Fibroblast of mammary gland (primary cell): ENCODE measurements at regions not wholly inside any gene's neighbourhood (a gene's known extent, or its start where the extent isn't known, plus 50 kb on each side); places are given as distances from the start of the nearest gene placed in this dataset.

ENCODE experiments used
- DNase-seq: peaks from one replicate; pipeline ENCODE4 v3.0.0-alpha.2; 2010; ENCODE audit warnings: low read depth
- H3K4me3 ChIP-seq: 2 replicates; pipeline ENCODE4 v1.5.1; 2011; ENCODE audit warnings: low read depth, mild to moderate bottlenecking, low read length, moderate library complexity; ENCODE audit not compliant: control insufficient read depth
- TF ChIP-seq, protein P1 (sequence below): conservative IDR thresholded peaks from 2 replicates; pipeline ENCODE4 v1.5.1; 2011; ENCODE audit warnings: low read depth, low read length, inconsistent platforms; ENCODE audit not compliant: control insufficient read depth, insufficient read depth

GRCh38 chr7:52712938-52713337 is 322.5 kb upstream of the POM121L12 start:
- H3K4me3 ChIP-seq = no peak overlapping the region
- TF ChIP-seq, protein P1, sequence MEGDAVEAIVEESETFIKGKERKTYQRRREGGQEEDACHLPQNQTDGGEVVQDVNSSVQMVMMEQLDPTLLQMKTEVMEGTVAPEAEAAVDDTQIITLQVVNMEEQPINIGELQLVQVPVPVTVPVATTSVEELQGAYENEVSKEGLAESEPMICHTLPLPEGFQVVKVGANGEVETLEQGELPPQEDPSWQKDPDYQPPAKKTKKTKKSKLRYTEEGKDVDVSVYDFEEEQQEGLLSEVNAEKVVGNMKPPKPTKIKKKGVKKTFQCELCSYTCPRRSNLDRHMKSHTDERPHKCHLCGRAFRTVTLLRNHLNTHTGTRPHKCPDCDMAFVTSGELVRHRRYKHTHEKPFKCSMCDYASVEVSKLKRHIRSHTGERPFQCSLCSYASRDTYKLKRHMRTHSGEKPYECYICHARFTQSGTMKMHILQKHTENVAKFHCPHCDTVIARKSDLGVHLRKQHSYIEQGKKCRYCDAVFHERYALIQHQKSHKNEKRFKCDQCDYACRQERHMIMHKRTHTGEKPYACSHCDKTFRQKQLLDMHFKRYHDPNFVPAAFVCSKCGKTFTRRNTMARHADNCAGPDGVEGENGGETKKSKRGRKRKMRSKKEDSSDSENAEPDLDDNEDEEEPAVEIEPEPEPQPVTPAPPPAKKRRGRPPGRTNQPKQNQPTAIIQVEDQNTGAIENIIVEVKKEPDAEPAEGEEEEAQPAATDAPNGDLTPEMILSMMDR = no peak
- no peak for DNase-seq

GRCh38 chr7:52711951-52712350 is 323.5 kb upstream of the POM121L12 start:
- no peak overlapping the region for H3K4me3 ChIP-seq
- TF ChIP-seq, protein P1 = no peak
- DNase-seq = no peak

DNA sequence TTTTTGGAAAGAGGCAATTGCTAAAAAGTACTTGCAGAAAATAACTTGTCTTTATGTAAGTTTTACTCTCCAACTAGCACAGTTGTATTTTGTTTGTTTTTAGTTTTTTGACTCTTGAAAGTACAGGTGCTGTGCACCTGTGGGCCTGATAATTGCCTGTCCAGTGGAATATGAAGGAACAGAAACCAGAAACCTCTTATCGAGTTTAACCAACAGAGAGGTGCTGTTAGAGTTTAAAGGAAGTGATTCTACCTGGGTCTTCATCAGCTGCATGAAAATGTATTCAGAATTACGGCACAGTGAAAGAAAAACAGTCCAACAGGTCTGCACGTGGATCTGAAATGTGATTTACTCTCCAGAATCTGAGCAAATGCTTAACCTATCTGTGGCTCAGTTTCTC is 326.6 kb upstream of the POM121L12 start:
- no peak overlapping the region for H3K4me3 ChIP-seq
- DNase-seq = no peak
- TF ChIP-seq, protein P1 = no peak

DNA sequence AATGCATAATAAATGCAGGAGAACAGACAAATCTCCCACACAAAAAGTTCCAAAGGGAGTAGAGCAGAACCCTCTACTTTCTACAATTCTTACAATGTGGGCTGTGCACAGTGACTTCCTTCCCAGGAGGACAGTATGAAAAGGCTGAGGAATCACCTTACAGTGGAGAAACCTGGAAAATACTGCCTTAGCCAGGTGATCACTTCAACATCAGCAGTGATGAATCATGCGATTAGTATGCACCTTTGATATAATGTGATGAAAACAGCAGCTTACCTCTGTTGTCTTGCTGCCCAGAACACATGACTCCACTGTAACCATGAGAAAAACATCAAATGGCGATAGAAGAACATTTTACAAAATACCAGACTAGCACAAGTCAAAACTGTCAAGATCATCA is 329.7 kb upstream of the POM121L12 start:
- no peak overlapping the region for H3K4me3 ChIP-seq
- TF ChIP-seq, protein P1 = no peak
- no peak for DNase-seq

DNA sequence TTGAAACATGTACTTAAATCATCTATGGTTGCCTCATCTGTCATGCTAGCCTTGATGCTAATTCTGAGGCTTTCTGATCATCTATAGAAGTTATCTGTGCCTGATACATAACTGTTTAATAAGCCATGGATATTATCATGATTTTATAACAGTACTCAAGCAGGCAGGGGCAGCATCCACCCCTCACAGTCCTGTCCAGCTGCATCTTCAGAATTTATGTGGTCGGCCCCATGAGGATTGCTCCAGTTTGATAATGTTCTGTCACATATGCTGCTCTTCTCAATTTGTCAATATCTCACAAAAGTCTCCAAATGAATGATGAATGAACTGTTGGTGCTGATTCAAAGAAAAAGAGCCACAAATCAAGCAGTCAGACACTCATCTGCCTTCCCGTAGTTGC is 335.1 kb upstream of the POM121L12 start:
- no peak overlapping the region for H3K4me3 ChIP-seq
- DNase-seq = no peak
- TF ChIP-seq, protein P1 = no peak

DNA sequence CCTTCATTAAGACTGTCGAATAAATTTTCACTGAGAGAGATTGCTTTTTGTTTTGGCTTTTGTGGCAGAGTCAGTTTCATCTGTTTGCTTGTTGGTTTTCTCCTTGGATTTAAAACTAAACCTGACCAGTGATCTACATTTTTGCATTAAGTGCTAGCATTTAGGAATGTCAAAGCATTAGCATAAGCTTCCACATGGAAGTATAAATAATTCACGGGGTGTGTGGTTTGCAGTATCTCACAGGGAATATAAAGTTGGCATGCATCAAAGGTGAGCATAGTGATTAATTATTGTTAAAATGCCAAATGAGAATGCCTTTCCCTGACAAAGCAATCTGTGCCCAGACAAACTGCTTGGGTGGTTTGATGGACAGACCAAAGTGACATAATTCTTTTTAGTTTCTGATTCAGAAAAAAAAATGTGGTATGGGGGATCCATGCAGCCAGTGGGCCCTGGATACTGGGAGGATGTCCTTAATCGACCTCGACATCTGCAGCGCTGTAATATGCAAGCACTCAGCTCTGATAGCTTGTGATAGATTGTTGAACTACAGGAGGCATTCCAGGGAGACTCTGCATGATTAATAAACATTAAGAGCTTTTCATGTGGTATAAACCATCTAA is 339.3 kb upstream of the POM121L12 start:
- DNase-seq = no peak
- no peak overlapping the region for H3K4me3 ChIP-seq
- TF ChIP-seq, protein P1 = no peak

GRCh38 chr7:52691257-52691656 is 344.2 kb upstream of the POM121L12 start:
- no peak overlapping the region for H3K4me3 ChIP-seq
- DNase-seq = no peak
- TF ChIP-seq, protein P1 = no peak
